OCI-LY1 (cell line): ENCODE measurements at regions not wholly inside any gene's neighbourhood (a gene's known extent, or its start where the extent isn't known, plus 50 kb on each side); places are given as distances from the start of the nearest gene placed in this dataset.

Experiments used
- H2AFZ ChIP-seq: fragments of 200-600 bp; sonication (generic), shearing (Covaris generic); 2 replicates; pipeline ENCODE4 v1.6.0; 2014; ENCODE audit warnings: antibody characterized with exemption, mild to moderate bottlenecking, low read length
- H3F3A ChIP-seq: fragments of 200-600 bp; sonication (generic), shearing (Covaris generic); 2 replicates; pipeline ENCODE4 v1.6.0; 2014; ENCODE audit warnings: mild to moderate bottlenecking, antibody characterized with exemption, low read length, moderate library complexity; ENCODE audit not compliant: insufficient read depth
- H3K27ac ChIP-seq: fragments of 200-600 bp; sonication (generic); 2 replicates; pipeline ENCODE4 v1.5.1; 2014; ENCODE audit warnings: low read length, mixed run types, mild to moderate bottlenecking, low read depth; ENCODE audit not compliant: poor library complexity, severe bottlenecking
- H3K27me3 ChIP-seq: fragments of 200-600 bp; sonication (generic); 2 replicates; pipeline ENCODE4 v1.6.0; 2014; ENCODE audit warnings: antibody characterized with exemption, mild to moderate bottlenecking, low read length, moderate library complexity; ENCODE audit not compliant: insufficient read depth
- H3K36me3 ChIP-seq: fragments of 200-600 bp; sonication (generic); 2 replicates; pipeline ENCODE4 v1.6.1; 2014; ENCODE audit warnings: mild to moderate bottlenecking, antibody characterized with exemption, low read length, moderate library complexity, mixed read lengths; ENCODE audit not compliant: insufficient read depth
- H3K4me1 ChIP-seq: fragments of 200-600 bp; sonication (generic); 2 replicates; pipeline ENCODE4 v1.5.1; 2014; ENCODE audit warnings: mild to moderate bottlenecking, low read length, moderate library complexity; ENCODE audit not compliant: insufficient read depth, severe bottlenecking
- H3K4me2 ChIP-seq: fragments of 200-600 bp; sonication (generic), shearing (Covaris generic); 2 replicates; pipeline ENCODE4 v1.6.1; 2014; ENCODE audit warnings: low read length
- H3K4me3 ChIP-seq: fragments of 200-600 bp; sonication (generic); 2 replicates; pipeline ENCODE4 v1.5.1; 2014; ENCODE audit warnings: low read length, low read depth, mild to moderate bottlenecking, mixed read lengths; ENCODE audit not compliant: poor library complexity, severe bottlenecking
- H3K79me2 ChIP-seq: fragments of 200-600 bp; shearing (Covaris generic); 2 replicates; pipeline ENCODE4 v1.6.1; 2016; ENCODE audit warnings: mixed run types, low read length, mixed read lengths; ENCODE audit not compliant: insufficient read depth
- H3K9ac ChIP-seq: fragments of 200-600 bp; sonication (generic), shearing (Covaris generic); 2 replicates; pipeline ENCODE4 v1.6.1; 2014; ENCODE audit warnings: mild to moderate bottlenecking, low read length, mixed read lengths
- H3K9me2 ChIP-seq: fragments of 200-600 bp; sonication (generic), shearing (Covaris generic); 2 replicates; pipeline ENCODE4 v1.6.1; 2014; ENCODE audit warnings: low read depth, mild to moderate bottlenecking, low read length, mixed read lengths
- H3K9me3 ChIP-seq: fragments of 200-600 bp; shearing (Covaris generic); 2 replicates; pipeline ENCODE4 v1.6.1; 2014; ENCODE audit warnings: low read length, mixed read lengths
- H4K20me1 ChIP-seq: fragments of 200-600 bp; sonication (generic), shearing (Covaris generic); 2 replicates; pipeline ENCODE4 v1.6.0; 2016; ENCODE audit warnings: mild to moderate bottlenecking, low read length; ENCODE audit not compliant: insufficient read depth
- CTCF ChIP-seq: fragments of 200-600 bp; sonication (generic), shearing (Covaris generic); IDR thresholded peaks from 2 replicates; pipeline ENCODE4 v1.5.1; 2017; ENCODE audit warnings: mild to moderate bottlenecking, antibody characterized with exemption, low read length, moderate library complexity, mixed read lengths
- EZH2 ChIP-seq: fragments of 200-600 bp; sonication (generic), shearing (Covaris generic); IDR thresholded peaks from 2 replicates; pipeline ENCODE4 v1.8.0; 2017; ENCODE audit warnings: borderline replicate concordance, mixed run types, mild to moderate bottlenecking, antibody characterized with exemption, low read length, moderate library complexity, mixed read lengths

DNA sequence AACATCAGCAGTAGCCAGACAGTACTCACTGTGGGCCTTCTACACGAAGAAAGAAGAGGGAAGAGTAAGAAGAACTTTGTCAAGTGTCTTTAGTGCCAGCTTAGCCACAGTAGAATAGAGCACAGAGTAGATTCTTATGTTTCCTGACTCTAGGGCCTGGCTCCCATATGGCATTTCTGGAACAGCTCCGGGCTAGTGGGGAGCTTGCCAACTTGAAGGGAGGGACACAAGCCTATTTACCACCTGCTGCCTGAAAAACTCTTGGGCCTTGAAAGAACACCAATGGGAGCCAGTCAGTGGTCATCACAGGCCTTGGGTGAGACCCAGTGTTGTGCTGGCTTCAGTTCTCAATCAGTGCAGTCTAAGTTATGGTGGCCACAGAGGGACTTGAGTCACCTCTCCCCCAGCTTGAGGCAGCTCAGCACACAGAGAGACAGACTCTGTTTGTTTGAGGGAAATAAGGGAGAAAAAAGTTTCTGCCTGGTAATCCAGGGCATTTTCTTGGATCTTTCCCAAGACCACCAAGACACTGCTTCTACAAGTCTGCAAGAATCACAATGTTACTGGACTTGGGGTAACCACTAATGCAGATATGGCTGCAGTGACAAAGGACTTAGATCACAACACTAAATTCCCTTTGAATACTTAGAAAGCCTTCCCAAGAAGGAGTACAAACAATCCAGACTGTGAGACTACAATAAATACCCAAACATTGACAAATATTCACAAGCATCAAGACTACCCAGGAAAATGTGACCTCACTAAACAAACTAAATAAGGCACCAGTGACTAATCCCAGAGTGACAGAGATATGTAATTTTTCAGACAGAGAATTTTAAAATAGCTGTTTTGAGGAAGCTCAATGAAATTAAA is 261.0 kb upstream of the NDST3 start:
- H3K36me3 ChIP-seq: no peaks in the 10 kb centered on the region
- H3K9me2 ChIP-seq: no peaks in the 10 kb centered on the region
- H3F3A ChIP-seq: no peaks in the 10 kb centered on the region
- no peak overlapping the region for H3K9ac ChIP-seq
- TF ChIP-seq EZH2: no peak
- no peak for TF ChIP-seq CTCF
- H3K4me3 ChIP-seq: no peak overlapping the region
- H3K27me3 ChIP-seq: no peaks in the 10 kb centered on the region
- no peak overlapping the region for H3K4me2 ChIP-seq
- H3K9me3 ChIP-seq: no peaks in the 10 kb centered on the region
- H4K20me1 ChIP-seq: no peaks in the 10 kb centered on the region
- no peaks in the 10 kb centered on the region for H3K79me2 ChIP-seq
- no peaks in the 10 kb centered on the region for H3K4me1 ChIP-seq
- no peak overlapping the region for H3K27ac ChIP-seq
- H2AFZ ChIP-seq: no peak overlapping the region

- no peak overlapping the region for H3K4me3 ChIP-seq
- no peak overlapping the region for H3K4me2 ChIP-seq
- no peaks in the 10 kb centered on the region for H3F3A ChIP-seq
- no peaks in the 10 kb centered on the region for H3K36me3 ChIP-seq
- no peaks in the 10 kb centered on the region for H3K27me3 ChIP-seq
- no peaks in the 10 kb centered on the region for H3K79me2 ChIP-seq
- H3K4me1 ChIP-seq: no peaks in the 10 kb centered on the region
- no peak overlapping the region for H3K27ac ChIP-seq
- TF ChIP-seq CTCF (no peak), EZH2 (no peak)
- no peak overlapping the region for H2AFZ ChIP-seq
- H3K9me2 ChIP-seq: no peaks in the 10 kb centered on the region
- H4K20me1 ChIP-seq: no peaks in the 10 kb centered on the region
- H3K9me3 ChIP-seq: no peaks in the 10 kb centered on the region
- H3K9ac ChIP-seq: no peak overlapping the region
Observed at GRCh38 chr4:117777721-117778120, 256.6 kb upstream of the NDST3 start.

DNA sequence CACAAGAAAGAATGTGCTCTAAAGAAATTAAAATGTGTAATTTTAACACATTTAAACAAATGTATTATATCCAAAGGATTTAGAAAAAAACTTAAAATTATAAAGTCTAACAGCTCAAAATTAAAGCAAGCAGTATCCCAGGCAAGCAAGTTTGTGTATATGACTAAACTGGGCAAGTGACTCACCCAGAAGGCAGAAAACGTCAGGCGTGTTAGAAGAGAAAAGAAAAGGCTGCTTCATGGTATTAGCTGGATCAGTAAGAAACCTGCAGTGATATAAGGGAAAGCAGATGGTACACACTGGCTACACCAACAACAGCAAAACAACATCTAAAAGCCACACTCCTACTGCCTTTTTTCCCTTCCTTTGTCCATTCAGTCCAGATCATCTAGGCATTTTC is 250.6 kb upstream of the NDST3 start:
- Histone ChIP-seq H3K9ac (no peak overlapping the region), H3K4me3 (no peak overlapping the region), H3K4me2 (no peak overlapping the region), H3K4me1 (no peaks in the 10 kb centered on the region), H3K36me3 (no peaks in the 10 kb centered on the region), H4K20me1 (no peaks in the 10 kb centered on the region), H2AFZ (no peak overlapping the region), H3K9me2 (no peaks in the 10 kb centered on the region), H3K9me3 (no peaks in the 10 kb centered on the region), H3K27ac (no peak overlapping the region), H3K79me2 (no peaks in the 10 kb centered on the region), H3K27me3 (no peaks in the 10 kb centered on the region), H3F3A (no peaks in the 10 kb centered on the region)
- TF ChIP-seq EZH2 (no peak), CTCF (no peak)
